OCI-LY7 (cell line): ENCODE measurements at regions not wholly inside any gene's neighbourhood (a gene's known extent, or its start where the extent isn't known, plus 50 kb on each side); places are given as distances from the start of the nearest gene placed in this dataset.

ENCODE experiments used
- BruUV-seq: library from RNA; stranded (reverse); fragments of 400-500 nt; replicated peaks from 2 replicates; lab custom pipeline; 2021; lab: Mats Ljungman, UMichigan
- CTCF ChIA-PET: fragments of 300-600 bp; sonication (Branson Sonifier 250); formaldehyde crosslinking; loops from one replicate; lab custom pipeline; 2022; ENCODE audit warnings: antibody characterized with exemption; ENCODE audit not compliant: unreplicated experiment; lab: Charles Lee
- POLR2A ChIA-PET: fragments of 300-600 bp; sonication (Branson Sonifier 250); formaldehyde crosslinking; loops from one replicate; lab custom pipeline; 2022; ENCODE audit warnings: antibody characterized with exemption; lab: Charles Lee
- DNase-seq: peaks from one replicate; pipeline ENCODE4 v3.0.0-alpha.2; 2015; ENCODE audit warnings: low spot score
- H2AFZ ChIP-seq: fragments of 200-600 bp; sonication (generic), shearing (Covaris generic); 2 replicates; pipeline ENCODE4 v1.6.1; 2014; ENCODE audit warnings: mild to moderate bottlenecking, antibody characterized with exemption, low read length, moderate library complexity
- H3K27ac ChIP-seq: fragments of 200-600 bp; sonication (generic); 2 replicates; pipeline ENCODE4 v1.5.1; 2014; ENCODE audit warnings: mixed run types, low read depth, mild to moderate bottlenecking, moderate library complexity, low read length, inconsistent platforms; ENCODE audit not compliant: poor library complexity, severe bottlenecking
- H3K36me3 ChIP-seq: fragments of 200-600 bp; sonication (generic); 2 replicates; pipeline ENCODE4 v1.6.1; 2014; ENCODE audit warnings: mild to moderate bottlenecking, antibody characterized with exemption, low read length, moderate library complexity, mixed read lengths; ENCODE audit not compliant: insufficient read depth
- H3K4me1 ChIP-seq: fragments of 200-600 bp; sonication (generic); 2 replicates; pipeline ENCODE4 v1.5.1; 2014; ENCODE audit warnings: mild to moderate bottlenecking, low read length; ENCODE audit not compliant: insufficient read depth, poor library complexity, severe bottlenecking
- H3K4me2 ChIP-seq: fragments of 200-600 bp; sonication (generic); 2 replicates; pipeline ENCODE4 v1.6.1; 2014; ENCODE audit warnings: mild to moderate bottlenecking, low read length
- H3K4me3 ChIP-seq: fragments of 200-600 bp; sonication (generic); 2 replicates; pipeline ENCODE4 v1.5.1; 2014; ENCODE audit warnings: mild to moderate bottlenecking, low read depth, low read length; ENCODE audit not compliant: poor library complexity, severe bottlenecking
- H3K79me2 ChIP-seq: fragments of 200-600 bp; sonication (generic); 2 replicates; pipeline ENCODE4 v1.6.1; 2016; ENCODE audit warnings: low read depth, mild to moderate bottlenecking, low read length, moderate library complexity, mixed read lengths; ENCODE audit not compliant: insufficient read depth
- H3K9me2 ChIP-seq: fragments of 200-600 bp; sonication (generic); 2 replicates; pipeline ENCODE4 v1.6.1; 2016; ENCODE audit warnings: mild to moderate bottlenecking, low read length, mixed read lengths; ENCODE audit not compliant: insufficient read depth
- H3K9me3 ChIP-seq: fragments of 200-600 bp; sonication (generic); 2 replicates; pipeline ENCODE4 v1.6.1; 2014; ENCODE audit warnings: mild to moderate bottlenecking, mixed run types, low read length, mixed read lengths
- H4K20me1 ChIP-seq: fragments of 200-600 bp; sonication (generic); 2 replicates; pipeline ENCODE4 v1.6.1; 2014; ENCODE audit warnings: mild to moderate bottlenecking, antibody characterized with exemption, low read length, moderate library complexity, mixed read lengths; ENCODE audit not compliant: insufficient read depth
- EZH2phosphoT487 ChIP-seq: fragments of 200-600 bp; sonication (generic); IDR thresholded peaks from 2 replicates; pipeline ENCODE4 v1.6.1; 2018; ENCODE audit warnings: low read depth, borderline replicate concordance, mild to moderate bottlenecking, mixed run types, antibody characterized with exemption, low read length, moderate library complexity, mixed read lengths
- intact Hi-C: fragments of 100-400 bp; cut with micrococcal nuclease; formaldehyde crosslinking; loops from one replicate; pipeline ENCODE4 v1.10.0; 2022; ENCODE audit not compliant: unreplicated experiment
- TF ChIP-seq, protein P1 (sequence below): fragments of 200-600 bp; sonication (generic); conservative IDR thresholded peaks from 2 replicates; pipeline ENCODE4 v1.5.1; 2014; ENCODE audit warnings: mild to moderate bottlenecking, antibody characterized with exemption, low read length, moderate library complexity, mixed read lengths

DNA sequence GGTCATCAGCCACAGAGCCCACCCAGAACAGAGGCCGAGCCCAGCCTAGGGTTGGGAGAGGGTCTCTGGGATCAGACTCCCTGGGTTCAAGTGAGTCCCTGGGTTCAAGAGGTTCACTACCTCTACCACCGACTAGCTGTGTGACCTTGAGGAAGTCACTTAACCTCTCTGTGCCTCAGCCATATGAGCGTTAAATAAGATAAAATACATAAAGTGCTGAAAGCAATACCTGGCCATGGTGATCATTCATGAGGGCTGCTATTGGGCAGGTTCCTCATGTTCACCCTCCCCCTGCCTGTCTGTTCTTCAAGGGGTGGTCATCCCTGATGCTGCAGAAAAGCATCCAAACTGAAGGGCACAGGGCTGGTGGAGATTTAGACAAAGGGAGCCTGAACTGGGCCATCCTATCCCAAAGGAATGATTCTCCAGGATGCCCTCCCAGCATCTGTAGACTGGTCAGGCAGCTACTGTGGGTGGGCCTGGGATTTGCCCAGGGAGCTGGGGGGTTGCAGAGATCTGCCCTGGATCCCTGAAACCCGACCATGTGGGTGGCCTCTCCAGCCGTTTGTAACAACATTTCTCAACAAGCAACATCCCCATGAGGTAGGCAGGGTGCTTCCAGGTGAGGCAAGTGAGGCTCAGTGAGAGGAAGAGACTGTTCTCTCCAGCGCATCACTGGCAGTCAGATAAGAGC, 196.6 kb downstream of the MATN1 start:
- no peaks in the 10 kb centered on the region for H3K79me2 ChIP-seq
- DNase-seq, result no peak
- H3K9me2 ChIP-seq, result no peaks in the 10 kb centered on the region
- intact Hi-C loops, result no loop called here
- H3K4me2 ChIP-seq, result no peak overlapping the region
- POLR2A ChIA-PET, result no interaction called here
- TF ChIP-seq EZH2phosphoT487, result no peak
- TF ChIP-seq, protein P1, sequence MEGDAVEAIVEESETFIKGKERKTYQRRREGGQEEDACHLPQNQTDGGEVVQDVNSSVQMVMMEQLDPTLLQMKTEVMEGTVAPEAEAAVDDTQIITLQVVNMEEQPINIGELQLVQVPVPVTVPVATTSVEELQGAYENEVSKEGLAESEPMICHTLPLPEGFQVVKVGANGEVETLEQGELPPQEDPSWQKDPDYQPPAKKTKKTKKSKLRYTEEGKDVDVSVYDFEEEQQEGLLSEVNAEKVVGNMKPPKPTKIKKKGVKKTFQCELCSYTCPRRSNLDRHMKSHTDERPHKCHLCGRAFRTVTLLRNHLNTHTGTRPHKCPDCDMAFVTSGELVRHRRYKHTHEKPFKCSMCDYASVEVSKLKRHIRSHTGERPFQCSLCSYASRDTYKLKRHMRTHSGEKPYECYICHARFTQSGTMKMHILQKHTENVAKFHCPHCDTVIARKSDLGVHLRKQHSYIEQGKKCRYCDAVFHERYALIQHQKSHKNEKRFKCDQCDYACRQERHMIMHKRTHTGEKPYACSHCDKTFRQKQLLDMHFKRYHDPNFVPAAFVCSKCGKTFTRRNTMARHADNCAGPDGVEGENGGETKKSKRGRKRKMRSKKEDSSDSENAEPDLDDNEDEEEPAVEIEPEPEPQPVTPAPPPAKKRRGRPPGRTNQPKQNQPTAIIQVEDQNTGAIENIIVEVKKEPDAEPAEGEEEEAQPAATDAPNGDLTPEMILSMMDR, result no peak
- H3K27ac ChIP-seq, result no peak overlapping the region
- CTCF ChIA-PET, result no interaction called here
- H3K4me1 ChIP-seq, result no peaks in the 10 kb centered on the region
- H3K9me3 ChIP-seq, result no peaks in the 10 kb centered on the region
- H4K20me1 ChIP-seq, result no peaks in the 10 kb centered on the region
- no peaks in the 10 kb centered on the region for H3K36me3 ChIP-seq
- no TSS peak for BruUV-seq
- H3K4me3 ChIP-seq, result no peak overlapping the region
- H2AFZ ChIP-seq, result no peak overlapping the region

DNA sequence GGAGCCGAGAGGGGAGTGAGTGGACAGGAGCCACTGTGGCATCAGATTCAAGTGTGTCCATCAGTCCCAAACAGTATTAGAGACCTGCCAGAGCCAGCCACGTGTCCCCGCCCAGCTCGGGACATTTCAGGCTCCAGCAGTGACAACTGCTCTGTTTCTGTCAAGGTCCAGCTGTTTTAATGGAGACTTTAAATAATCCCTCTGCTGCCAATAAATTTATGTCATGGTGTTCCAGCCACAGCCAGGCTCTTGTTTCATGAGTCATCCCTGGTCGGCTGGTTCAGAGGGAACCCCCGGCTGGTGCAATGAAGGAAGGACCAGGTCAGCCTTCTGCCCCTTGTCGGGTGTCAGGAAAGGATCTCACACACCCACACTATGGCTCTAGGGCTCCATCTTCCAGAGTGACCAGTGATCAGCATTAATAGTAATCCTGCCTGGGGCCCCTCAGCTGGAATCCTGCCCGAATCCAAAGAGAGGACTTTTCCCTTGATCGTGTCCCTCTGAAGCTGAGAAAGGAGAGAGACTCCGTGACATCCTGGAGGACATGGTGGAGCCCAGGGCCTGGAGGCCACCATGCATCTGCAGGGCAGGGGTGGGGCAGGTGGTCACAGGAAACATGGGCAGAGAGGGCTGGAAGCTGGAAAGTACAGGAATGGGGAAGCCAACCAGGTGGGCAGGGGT, 197.3 kb downstream of the MATN1 start:
- intact Hi-C loops, result no loop called here
- POLR2A ChIA-PET, result no interaction called here
- CTCF ChIA-PET, result no interaction called here
- TF ChIP-seq, protein P1, result no peak
- no peak for TF ChIP-seq EZH2phosphoT487
- Histone ChIP-seq H3K79me2 (no peaks in the 10 kb centered on the region), H3K9me2 (no peaks in the 10 kb centered on the region), H3K4me3 (no peak overlapping the region), H3K9me3 (no peaks in the 10 kb centered on the region), H3K4me2 (no peak overlapping the region), H3K36me3 (no peaks in the 10 kb centered on the region), H4K20me1 (no peaks in the 10 kb centered on the region), H2AFZ (no peak overlapping the region), H3K4me1 (no peaks in the 10 kb centered on the region), H3K27ac (no peak overlapping the region)
- BruUV-seq, result no TSS peak
- no peak for DNase-seq

DNA sequence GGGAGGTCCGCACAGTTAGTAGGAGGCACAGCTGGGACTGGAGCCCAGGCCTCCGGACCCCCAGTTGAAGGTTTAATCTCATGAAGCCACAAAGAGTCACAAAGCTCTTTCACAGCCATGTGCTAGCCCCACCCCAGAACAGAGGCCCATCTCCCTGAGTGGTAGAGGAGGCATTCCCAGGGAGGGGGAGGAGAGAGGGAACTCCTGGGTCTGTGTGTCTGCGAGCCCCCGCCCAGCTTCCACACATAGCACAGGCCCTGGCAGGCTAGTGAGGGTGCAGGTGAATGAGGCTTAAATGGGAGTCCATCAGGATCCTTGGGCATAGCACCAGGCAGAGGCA, 197.8 kb downstream of the MATN1 start:
- Histone ChIP-seq H3K9me3 (no peaks in the 10 kb centered on the region), H3K79me2 (no peaks in the 10 kb centered on the region), H3K4me1 (no peaks in the 10 kb centered on the region), H2AFZ (no peak overlapping the region), H3K4me2 (no peak overlapping the region), H3K4me3 (no peak overlapping the region), H3K9me2 (no peaks in the 10 kb centered on the region), H4K20me1 (no peaks in the 10 kb centered on the region), H3K36me3 (no peaks in the 10 kb centered on the region), H3K27ac (no peak overlapping the region)
- DNase-seq, result no peak
- ChIA-PET POLR2A (no interaction called here), CTCF (no interaction called here)
- TF ChIP-seq EZH2phosphoT487, result no peak
- TF ChIP-seq, protein P1, result no peak
- no TSS peak for BruUV-seq
- intact Hi-C loops, result no loop called here
